ENCODE measurements at regions not wholly inside any gene's neighbourhood (a gene's known extent, or its start where the extent isn't known, plus 50 kb on each side); places are given as distances from the start of the nearest gene placed in this dataset.
"Not testable (repeated sequence)": the region's sequence is repeated elsewhere in the genome, so short reads cannot be mapped to it uniquely, and the experiment has no call there.

GRCh38 chr3:70471464-70472342, 159.3 kb upstream of the MDFIC2 start:
- DNase-seq, result no peak

- no peak for DNase-seq
These were observed 153.7 kb upstream of the MDFIC2 start for GRCh38 chr3:70466096-70466495.

GRCh38 chr3:70464876-70465275, 152.4 kb upstream of the MDFIC2 start:
- no peak for DNase-seq

GRCh38 chr3:70464465-70464864, 152.0 kb upstream of the MDFIC2 start:
- no peak for DNase-seq

- DNase-seq, result not testable (repeated sequence)
These were observed 137.8 kb upstream of the MDFIC2 start for GRCh38 chr3:70450220-70450619.

- not testable (repeated sequence) for DNase-seq
These were observed 123.0 kb upstream of the MDFIC2 start for GRCh38 chr3:70435422-70435821.

- DNase-seq, result no peak
These were observed 120.7 kb upstream of the MDFIC2 start for GRCh38 chr3:70433091-70433490.

GRCh38 chr3:70431911-70432310, 119.5 kb upstream of the MDFIC2 start:
- DNase-seq, result no peak

- DNase-seq, result no peak
These were observed 113.6 kb upstream of the MDFIC2 start for GRCh38 chr3:70426071-70426470.

- DNase-seq, result no peak
These were observed 109.1 kb upstream of the MDFIC2 start for GRCh38 chr3:70421506-70421905.

- no peak for DNase-seq
These were observed 96.6 kb upstream of the MDFIC2 start for GRCh38 chr3:70409018-70409417.

- DNase-seq, result no peak
These were observed 87.8 kb upstream of the MDFIC2 start for GRCh38 chr3:70400194-70400593.

- no peak for DNase-seq
These were observed 81.6 kb upstream of the MDFIC2 start for GRCh38 chr3:70393881-70394612.

- DNase-seq, result no peak
These were observed 79.8 kb upstream of the MDFIC2 start for GRCh38 chr3:70392227-70392626.

- no peak for DNase-seq
These were observed 75.5 kb upstream of the MDFIC2 start for GRCh38 chr3:70387889-70388288.

- DNase-seq, result no peak
These were observed 74.4 kb upstream of the MDFIC2 start for GRCh38 chr3:70386846-70387245.

GRCh38 chr3:70386043-70386442, 73.6 kb upstream of the MDFIC2 start:
- no peak for DNase-seq

- DNase-seq, result no peak
These were observed 71.0 kb upstream of the MDFIC2 start for GRCh38 chr3:70383360-70383831.

- DNase-seq, result no peak
These were observed 61.7 kb upstream of the MDFIC2 start for GRCh38 chr3:70374179-70374578.

Data from activated CD4-positive, alpha-beta T cell treated with anti-CD3 and anti-CD28 coated beads, Interleukin-2, amount 50 U/mL, for 48 hours (primary cell).